ENCODE measurements at regions not wholly inside any gene's neighbourhood (a gene's known extent, or its start where the extent isn't known, plus 50 kb on each side); places are given as distances from the start of the nearest gene placed in this dataset.

DNA sequence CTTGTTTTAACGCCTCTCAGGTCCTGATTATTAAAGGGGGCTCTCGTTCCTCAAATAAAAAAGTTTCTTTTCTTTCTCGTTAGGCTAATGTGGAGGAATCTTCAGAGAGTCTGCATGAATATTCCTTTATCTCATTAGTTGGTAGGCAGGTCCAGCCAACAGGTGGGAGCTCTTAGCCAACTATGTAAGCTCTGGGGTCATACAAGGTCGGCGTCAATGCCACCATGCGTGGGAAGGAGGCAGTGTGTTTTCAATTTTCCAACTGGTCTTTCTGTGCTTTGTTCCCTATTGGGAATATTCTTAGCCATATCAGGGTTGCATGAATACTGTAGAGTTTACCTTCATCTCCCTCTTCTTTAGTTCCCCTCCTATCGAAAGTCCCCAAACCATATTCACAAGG is 118.5 kb upstream of the SVIL start:
- H3K4me1 ChIP-seq (ENCODE audit: control insufficient read depth in 1 of 2, insufficient read depth in 2 of 2, low read length in 2 of 2), result peaks cover 16 to 19% of the 10 kb centered on the region in 2 donors
- H3K4me2 ChIP-seq (replicated peaks; ENCODE audit: extremely low read depth, low read length, poor library complexity, severe bottlenecking), result no peak overlapping the region
- peaks cover 0 to 2% (median 0%) of the 10 kb centered on the region in 3 donors for H3K27me3 Mint-ChIP-seq (ENCODE audit: low read depth in 3 of 3)
- H3K4me3 Mint-ChIP-seq, result no peak overlapping the region
- H3K27ac ChIP-seq (ENCODE audit: low read depth in 1 of 2, low read length in 2 of 2), result no peak overlapping the region
- no peaks in the 10 kb centered on the region for H3K36me3 Mint-ChIP-seq
- no peak for DNase-seq
- H2AFZ ChIP-seq (ENCODE audit: insufficient read depth, low read depth, low read length, poor library complexity, severe bottlenecking), result no peak overlapping the region
- intact Hi-C loops (cut with micrococcal nuclease), result no loop called here
- no peaks in the 10 kb centered on the region for H3K27me3 ChIP-seq (ENCODE audit: control insufficient read depth in 2 of 2, insufficient read depth in 2 of 2, low read length in 2 of 2)
- no peaks in the 10 kb centered on the region for H3K9me3 ChIP-seq (replicated peaks in 1 of 2; ENCODE audit: control insufficient read depth in 1 of 2, insufficient read depth in 1 of 2, low read length in 2 of 2)
- WGBS (ENCODE audit: insufficient coverage), result no CpG with 5 or more reads among the region's 7 CpGs
- peak overlapping the region in 1 of 7 donors; percentile 16 for H3K27ac Mint-ChIP-seq
- no peak overlapping the region for H3K9ac ChIP-seq (ENCODE audit: insufficient read depth, low read length, poor library complexity, severe bottlenecking)
- TF ChIP-seq, protein P1, sequence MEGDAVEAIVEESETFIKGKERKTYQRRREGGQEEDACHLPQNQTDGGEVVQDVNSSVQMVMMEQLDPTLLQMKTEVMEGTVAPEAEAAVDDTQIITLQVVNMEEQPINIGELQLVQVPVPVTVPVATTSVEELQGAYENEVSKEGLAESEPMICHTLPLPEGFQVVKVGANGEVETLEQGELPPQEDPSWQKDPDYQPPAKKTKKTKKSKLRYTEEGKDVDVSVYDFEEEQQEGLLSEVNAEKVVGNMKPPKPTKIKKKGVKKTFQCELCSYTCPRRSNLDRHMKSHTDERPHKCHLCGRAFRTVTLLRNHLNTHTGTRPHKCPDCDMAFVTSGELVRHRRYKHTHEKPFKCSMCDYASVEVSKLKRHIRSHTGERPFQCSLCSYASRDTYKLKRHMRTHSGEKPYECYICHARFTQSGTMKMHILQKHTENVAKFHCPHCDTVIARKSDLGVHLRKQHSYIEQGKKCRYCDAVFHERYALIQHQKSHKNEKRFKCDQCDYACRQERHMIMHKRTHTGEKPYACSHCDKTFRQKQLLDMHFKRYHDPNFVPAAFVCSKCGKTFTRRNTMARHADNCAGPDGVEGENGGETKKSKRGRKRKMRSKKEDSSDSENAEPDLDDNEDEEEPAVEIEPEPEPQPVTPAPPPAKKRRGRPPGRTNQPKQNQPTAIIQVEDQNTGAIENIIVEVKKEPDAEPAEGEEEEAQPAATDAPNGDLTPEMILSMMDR (IDR thresholded peaks at IDR 0.05), result no peak
- no peaks in the 10 kb centered on the region for H3K9me3 Mint-ChIP-seq
- peaks cover 4% of the 10 kb centered on the region for H3K4me1 Mint-ChIP-seq
- H4K20me1 ChIP-seq (ENCODE audit: insufficient read depth, low read length), result no peaks in the 10 kb centered on the region
- H3K4me3 ChIP-seq (replicated peaks in 1 of 3; ENCODE audit: low read depth in 2 of 3, low read length in 3 of 3), result no peak overlapping the region
- H3K79me2 ChIP-seq (ENCODE audit: insufficient read depth, low read length), result no peaks in the 10 kb centered on the region
- H3K36me3 ChIP-seq (replicated peaks in 1 of 2; ENCODE audit: control insufficient read depth in 1 of 2, insufficient read depth in 2 of 2, low read length in 2 of 2), result no peaks in the 10 kb centered on the region

DNA sequence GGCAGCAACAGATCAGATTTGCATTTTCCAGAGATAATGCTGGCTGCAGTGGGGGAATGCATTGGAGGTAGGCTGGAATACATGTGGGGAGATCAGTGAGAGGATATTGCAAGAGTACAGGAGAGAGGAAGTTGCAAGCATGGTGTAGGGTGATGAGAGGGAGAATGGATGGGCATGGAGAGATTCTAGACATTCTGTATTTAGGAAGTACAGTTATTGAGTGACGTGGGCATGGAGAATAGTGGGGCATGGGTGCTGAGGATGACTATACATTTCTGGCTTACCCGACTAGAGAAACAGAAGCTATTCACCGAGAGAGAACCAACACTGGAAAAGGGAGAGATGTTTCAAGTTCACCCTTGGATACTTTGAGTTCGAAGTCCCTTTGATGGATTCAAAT is 116.9 kb upstream of the SVIL start:
- Histone ChIP-seq H4K20me1 (ENCODE audit: insufficient read depth, low read length) (no peaks in the 10 kb centered on the region), H3K9ac (ENCODE audit: insufficient read depth, low read length, poor library complexity, severe bottlenecking) (no peak overlapping the region), H3K27me3 (ENCODE audit: control insufficient read depth in 2 of 2, insufficient read depth in 2 of 2, low read length in 2 of 2) (no peaks in the 10 kb centered on the region), H2AFZ (ENCODE audit: insufficient read depth, low read depth, low read length, poor library complexity, severe bottlenecking) (no peak overlapping the region), H3K9me3 (replicated peaks in 1 of 2; ENCODE audit: control insufficient read depth in 1 of 2, insufficient read depth in 1 of 2, low read length in 2 of 2) (no peaks in the 10 kb centered on the region), H3K4me3 (replicated peaks in 1 of 3; ENCODE audit: low read depth in 2 of 3, low read length in 3 of 3) (no peak overlapping the region), H3K4me2 (replicated peaks; ENCODE audit: extremely low read depth, low read length, poor library complexity, severe bottlenecking) (peak overlapping the region; percentile 29), H3K27ac (ENCODE audit: low read depth in 1 of 2, low read length in 2 of 2) (peak overlapping the region; percentile 30 to 58), H3K36me3 (replicated peaks in 1 of 2; ENCODE audit: control insufficient read depth in 1 of 2, insufficient read depth in 2 of 2, low read length in 2 of 2) (no peaks in the 10 kb centered on the region), H3K4me1 (ENCODE audit: control insufficient read depth in 1 of 2, insufficient read depth in 2 of 2, low read length in 2 of 2) (peaks cover 16 to 19% of the 10 kb centered on the region in 2 donors), H3K79me2 (ENCODE audit: insufficient read depth, low read length) (no peaks in the 10 kb centered on the region)
- intact Hi-C loops (cut with micrococcal nuclease), result no loop called here
- Mint-ChIP-seq H3K4me1 (no peaks in the 10 kb centered on the region), H3K4me3 (no peak overlapping the region), H3K36me3 (no peaks in the 10 kb centered on the region), H3K27me3 (ENCODE audit: low read depth in 3 of 3) (peaks cover 0 to 5% (median 2%) of the 10 kb centered on the region in 3 donors), H3K27ac (no peak overlapping the region), H3K9me3 (peaks cover 0 to 2% (median 0%) of the 10 kb centered on the region in 7 donors)
- TF ChIP-seq, protein P1 (IDR thresholded peaks at IDR 0.05), result no peak
- DNase-seq, result peak; percentile 46 to 66 (median 61)
- WGBS (ENCODE audit: insufficient coverage), result 50% methylated on average over 2 of the region's 4 CpGs

Data from CD14-positive monocyte (primary cell).